ENCODE measurements at regions not wholly inside any gene's neighbourhood (a gene's known extent, or its start where the extent isn't known, plus 50 kb on each side); places are given as distances from the start of the nearest gene placed in this dataset.

DNA sequence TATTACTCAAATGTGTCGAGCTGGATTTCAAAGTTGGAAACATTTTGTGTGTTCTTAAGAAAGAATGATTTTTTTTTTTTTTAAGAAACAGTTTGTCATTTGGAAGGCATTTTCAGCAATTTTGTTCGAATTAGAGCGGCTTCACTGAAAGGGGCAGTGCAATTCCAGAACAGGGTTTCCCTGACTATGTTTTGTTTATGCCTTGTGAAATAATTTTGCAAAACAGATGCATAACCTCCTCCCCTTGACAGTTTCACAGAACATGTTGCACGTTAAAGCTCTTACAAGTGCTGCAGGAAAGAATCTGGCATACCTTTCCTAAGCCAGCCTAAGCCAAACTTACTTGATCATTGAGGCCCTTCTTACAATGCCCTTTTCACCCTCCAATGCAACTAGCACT, 216.0 kb upstream of the SSTR4 start:
- BruUV-seq (replicated peaks): no TSS peak
- in situ Hi-C loops (cut with HindIII; ENCODE audit: extremely low pct_ligation_motif_present, low pct_unique_long_range_greater_than_20kb) (no loop called here), intact Hi-C loops (cut with micrococcal nuclease; ENCODE audit: unreplicated experiment) (no loop called here)
- Histone ChIP-seq H3K27ac (ENCODE audit: extremely low read length, insufficient read depth, low read length) (no peak overlapping the region), H3K36me3 (replicated peaks in 1 of 2; ENCODE audit: control insufficient read depth in 1 of 2, insufficient read depth in 2 of 2, low read length in 2 of 2) (no peaks in the 10 kb centered on the region), H3K79me2 (ENCODE audit: insufficient read depth, low read length) (no peaks in the 10 kb centered on the region), H3K4me1 (ENCODE audit: insufficient read depth, low read length) (no peaks in the 10 kb centered on the region), H2AFZ (ENCODE audit: low read length) (no peak overlapping the region), H4K20me1 (ENCODE audit: insufficient read depth, low read length) (no peaks in the 10 kb centered on the region), H3K9me3 (ENCODE audit: low read length) (no peaks in the 10 kb centered on the region), H3K27me3 (ENCODE audit: control insufficient read depth in 1 of 2, insufficient read depth in 2 of 2, low read length in 2 of 2) (peaks cover 0 to 4% of the 10 kb centered on the region in 2 experiments; a peak in 2 of 5 replicates), H3K4me3 (replicated peaks in 1 of 3; ENCODE audit: insufficient read depth in 1 of 3, low read depth in 2 of 3, low read length in 3 of 3) (no peak overlapping the region), H3K4me2 (ENCODE audit: low read depth, low read length) (no peak overlapping the region), H3K9ac (ENCODE audit: insufficient read depth, low read depth, low read length) (no peak overlapping the region)
- ChIA-PET POLR2A (no interaction called here), CTCF (ENCODE audit: low intra/inter-chr PET ratio, low total read pairs) (no interaction called here)
- no peak for DNase-seq (ENCODE audit: low spot score)
- FAIRE-seq: no peak
- 21% methylated on average over 4 of the region's 4 CpGs for WGBS (ENCODE audit: low lambda C conversion rate)
- no peak for ATAC-seq
- TF ChIP-seq, protein P1, sequence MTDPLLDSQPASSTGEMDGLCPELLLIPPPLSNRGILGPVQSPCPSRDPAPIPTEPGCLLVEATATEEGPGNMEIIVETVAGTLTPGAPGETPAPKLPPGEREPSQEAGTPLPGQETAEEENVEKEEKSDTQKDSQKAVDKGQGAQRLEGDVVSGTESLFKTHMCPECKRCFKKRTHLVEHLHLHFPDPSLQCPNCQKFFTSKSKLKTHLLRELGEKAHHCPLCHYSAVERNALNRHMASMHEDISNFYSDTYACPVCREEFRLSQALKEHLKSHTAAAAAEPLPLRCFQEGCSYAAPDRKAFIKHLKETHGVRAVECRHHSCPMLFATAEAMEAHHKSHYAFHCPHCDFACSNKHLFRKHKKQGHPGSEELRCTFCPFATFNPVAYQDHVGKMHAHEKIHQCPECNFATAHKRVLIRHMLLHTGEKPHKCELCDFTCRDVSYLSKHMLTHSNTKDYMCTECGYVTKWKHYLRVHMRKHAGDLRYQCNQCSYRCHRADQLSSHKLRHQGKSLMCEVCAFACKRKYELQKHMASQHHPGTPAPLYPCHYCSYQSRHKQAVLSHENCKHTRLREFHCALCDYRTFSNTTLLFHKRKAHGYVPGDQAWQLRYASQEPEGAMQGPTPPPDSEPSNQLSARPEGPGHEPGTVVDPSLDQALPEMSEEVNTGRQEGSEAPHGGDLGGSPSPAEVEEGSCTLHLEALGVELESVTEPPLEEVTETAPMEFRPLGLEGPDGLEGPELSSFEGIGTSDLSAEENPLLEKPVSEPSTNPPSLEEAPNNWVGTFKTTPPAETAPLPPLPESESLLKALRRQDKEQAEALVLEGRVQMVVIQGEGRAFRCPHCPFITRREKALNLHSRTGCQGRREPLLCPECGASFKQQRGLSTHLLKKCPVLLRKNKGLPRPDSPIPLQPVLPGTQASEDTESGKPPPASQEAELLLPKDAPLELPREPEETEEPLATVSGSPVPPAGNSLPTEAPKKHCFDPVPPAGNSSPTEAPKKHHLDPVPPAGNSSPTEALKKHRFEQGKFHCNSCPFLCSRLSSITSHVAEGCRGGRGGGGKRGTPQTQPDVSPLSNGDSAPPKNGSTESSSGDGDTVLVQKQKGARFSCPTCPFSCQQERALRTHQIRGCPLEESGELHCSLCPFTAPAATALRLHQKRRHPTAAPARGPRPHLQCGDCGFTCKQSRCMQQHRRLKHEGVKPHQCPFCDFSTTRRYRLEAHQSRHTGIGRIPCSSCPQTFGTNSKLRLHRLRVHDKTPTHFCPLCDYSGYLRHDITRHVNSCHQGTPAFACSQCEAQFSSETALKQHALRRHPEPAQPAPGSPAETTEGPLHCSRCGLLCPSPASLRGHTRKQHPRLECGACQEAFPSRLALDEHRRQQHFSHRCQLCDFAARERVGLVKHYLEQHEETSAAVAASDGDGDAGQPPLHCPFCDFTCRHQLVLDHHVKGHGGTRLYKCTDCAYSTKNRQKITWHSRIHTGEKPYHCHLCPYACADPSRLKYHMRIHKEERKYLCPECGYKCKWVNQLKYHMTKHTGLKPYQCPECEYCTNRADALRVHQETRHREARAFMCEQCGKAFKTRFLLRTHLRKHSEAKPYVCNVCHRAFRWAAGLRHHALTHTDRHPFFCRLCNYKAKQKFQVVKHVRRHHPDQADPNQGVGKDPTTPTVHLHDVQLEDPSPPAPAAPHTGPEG (CRISPR knock-in tag; IDR thresholded peaks at IDR 0.05): no peak
- TF ChIP-seq AHR (CRISPR knock-in tag; IDR thresholded peaks at IDR 0.05): no peak
- TF ChIP-seq ZNF850 (CRISPR knock-in tag; conservative IDR thresholded peaks at IDR 0.05): no peak
- TF ChIP-seq GFI1 (CRISPR knock-in tag; IDR thresholded peaks at IDR 0.05; ENCODE audit: borderline replicate concordance): no peak
- TF ChIP-seq ZNF563 (CRISPR knock-in tag; IDR thresholded peaks at IDR 0.05): no peak
- TF ChIP-seq, protein P2, sequence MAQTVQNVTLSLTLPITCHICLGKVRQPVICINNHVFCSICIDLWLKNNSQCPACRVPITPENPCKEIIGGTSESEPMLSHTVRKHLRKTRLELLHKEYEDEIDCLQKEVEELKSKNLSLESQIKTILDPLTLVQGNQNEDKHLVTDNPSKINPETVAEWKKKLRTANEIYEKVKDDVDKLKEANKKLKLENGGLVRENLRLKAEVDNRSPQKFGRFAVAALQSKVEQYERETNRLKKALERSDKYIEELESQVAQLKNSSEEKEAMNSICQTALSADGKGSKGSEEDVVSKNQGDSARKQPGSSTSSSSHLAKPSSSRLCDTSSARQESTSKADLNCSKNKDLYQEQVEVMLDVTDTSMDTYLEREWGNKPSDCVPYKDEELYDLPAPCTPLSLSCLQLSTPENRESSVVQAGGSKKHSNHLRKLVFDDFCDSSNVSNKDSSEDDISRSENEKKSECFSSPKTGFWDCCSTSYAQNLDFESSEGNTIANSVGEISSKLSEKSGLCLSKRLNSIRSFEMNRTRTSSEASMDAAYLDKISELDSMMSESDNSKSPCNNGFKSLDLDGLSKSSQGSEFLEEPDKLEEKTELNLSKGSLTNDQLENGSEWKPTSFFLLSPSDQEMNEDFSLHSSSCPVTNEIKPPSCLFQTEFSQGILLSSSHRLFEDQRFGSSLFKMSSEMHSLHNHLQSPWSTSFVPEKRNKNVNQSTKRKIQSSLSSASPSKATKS (CRISPR knock-in tag; IDR thresholded peaks at IDR 0.05): no peak
- no peak for TF ChIP-seq KLF15 (CRISPR knock-in tag; IDR thresholded peaks at IDR 0.05; ENCODE audit: borderline replicate concordance)
- no peak for TF ChIP-seq HMG20B (CRISPR knock-in tag; conservative IDR thresholded peaks at IDR 0.05)
- TF ChIP-seq ATF7-NPFF (CRISPR knock-in tag; IDR thresholded peaks at IDR 0.05; ENCODE audit: low read depth): no peak
- TF ChIP-seq SOX13 (IDR thresholded peaks at IDR 0.05): no peak
- TF ChIP-seq SOX13 (CRISPR knock-in tag; conservative IDR thresholded peaks at IDR 0.05 in 1 of 2, IDR thresholded peaks at IDR 0.05 in 1 of 2): no peak
- no peak for TF ChIP-seq ZNF235 (CRISPR knock-in tag; IDR thresholded peaks at IDR 0.05; ENCODE audit: borderline replicate concordance)
- TF ChIP-seq, protein P3, sequence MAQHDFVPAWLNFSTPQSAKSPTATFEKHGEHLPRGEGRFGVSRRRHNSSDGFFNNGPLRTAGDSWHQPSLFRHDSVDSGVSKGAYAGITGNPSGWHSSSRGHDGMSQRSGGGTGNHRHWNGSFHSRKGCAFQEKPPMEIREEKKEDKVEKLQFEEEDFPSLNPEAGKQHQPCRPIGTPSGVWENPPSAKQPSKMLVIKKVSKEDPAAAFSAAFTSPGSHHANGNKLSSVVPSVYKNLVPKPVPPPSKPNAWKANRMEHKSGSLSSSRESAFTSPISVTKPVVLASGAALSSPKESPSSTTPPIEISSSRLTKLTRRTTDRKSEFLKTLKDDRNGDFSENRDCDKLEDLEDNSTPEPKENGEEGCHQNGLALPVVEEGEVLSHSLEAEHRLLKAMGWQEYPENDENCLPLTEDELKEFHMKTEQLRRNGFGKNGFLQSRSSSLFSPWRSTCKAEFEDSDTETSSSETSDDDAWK (CRISPR knock-in tag; IDR thresholded peaks at IDR 0.05): no peak
- TF ChIP-seq ZNF232 (CRISPR knock-in tag; IDR thresholded peaks at IDR 0.05; ENCODE audit: borderline replicate concordance): no peak
- TF ChIP-seq POLR2G (IDR thresholded peaks at IDR 0.05; ENCODE audit: low read depth, low read length): no peak
- no peak for TF ChIP-seq ZNF234 (CRISPR knock-in tag; conservative IDR thresholded peaks at IDR 0.05)

Measured in HepG2 (cell line).